Erythroblast (primary cell): ENCODE measurements at regions not wholly inside any gene's neighbourhood (a gene's known extent, or its start where the extent isn't known, plus 50 kb on each side); places are given as distances from the start of the nearest gene placed in this dataset.
"Not testable (repeated sequence)": the region's sequence is repeated elsewhere in the genome, so short reads cannot be mapped to it uniquely, and the experiment has no call there.

Experiments used
- GATA1 ChIP-seq: IDR thresholded peaks from 2 replicates; pipeline ENCODE4 v1.6.1; 2011; ENCODE audit warnings: low read depth, mild to moderate bottlenecking, control low read depth, low read length, moderate library complexity
- POLR2A ChIP-seq: IDR thresholded peaks from 2 replicates; pipeline ENCODE4 v1.6.1; 2011; ENCODE audit warnings: mild to moderate bottlenecking, low read length

DNA sequence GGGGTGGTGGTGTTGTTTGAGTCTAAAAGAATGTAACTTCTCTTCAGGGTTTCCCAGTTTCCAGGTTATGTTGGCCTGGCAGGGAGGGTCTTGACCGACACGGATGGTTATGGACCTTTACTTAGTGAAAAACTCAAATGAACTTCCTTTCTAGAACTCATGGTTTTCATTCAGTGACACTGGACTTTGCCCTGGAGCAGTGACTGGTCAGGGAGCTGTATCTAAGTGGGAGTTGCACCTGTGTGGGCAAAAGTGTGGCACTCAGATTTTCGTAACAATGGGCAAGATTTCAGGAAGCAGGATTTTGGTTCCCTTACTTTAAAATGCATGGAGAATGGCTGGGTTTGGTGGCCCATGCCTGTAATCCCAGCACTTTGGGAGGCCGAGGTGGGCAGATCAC is 67.8 kb downstream of the SRGAP2 start:
- TF ChIP-seq POLR2A, GATA1: not testable (repeated sequence)
